Neural progenitor cell (in vitro differentiated cells): ENCODE measurements at regions not wholly inside any gene's neighbourhood (a gene's known extent, or its start where the extent isn't known, plus 50 kb on each side); places are given as distances from the start of the nearest gene placed in this dataset.

Experiments
- DNase-seq: peaks from one replicate; pipeline ENCODE4 v3.0.0-alpha.2; 2016; ENCODE audit warnings: low spot score
- H2AFZ ChIP-seq: fragments of 200-600 bp; sonication (generic); replicated peaks from 2 replicates; pipeline ENCODE4 v1.6.1; 2016; ENCODE audit warnings: antibody characterized with exemption
- H3F3A ChIP-seq: fragments of 200-600 bp; sonication (generic); 2 replicates; pipeline ENCODE4 v1.6.1; 2016; ENCODE audit warnings: antibody characterized with exemption, low read depth
- H3K27ac ChIP-seq: fragments of 200-600 bp; sonication (generic); 2 replicates; pipeline ENCODE4 v1.5.1; 2016; ENCODE audit warnings: mild to moderate bottlenecking
- H3K27me3 ChIP-seq: fragments of 200-600 bp; sonication (generic); 2 replicates; pipeline ENCODE4 v1.6.1; 2016; ENCODE audit warnings: mild to moderate bottlenecking, moderate library complexity
- H3K36me3 ChIP-seq: fragments of 200-600 bp; sonication (generic); 2 replicates; pipeline ENCODE4 v1.5.1; 2016
- H3K4me1 ChIP-seq: fragments of 200-600 bp; sonication (generic); 2 replicates; pipeline ENCODE4 v1.6.1; 2016; ENCODE audit warnings: mixed run types
- H3K4me2 ChIP-seq: fragments of 200-600 bp; sonication (generic); 2 replicates; pipeline ENCODE4 v1.6.1; 2016
- H3K4me3 ChIP-seq: fragments of 200-600 bp; sonication (generic); 2 replicates; pipeline ENCODE4 v1.5.1; 2016
- H3K79me2 ChIP-seq: fragments of 200-600 bp; sonication (generic); 2 replicates; pipeline ENCODE4 v1.6.1; 2016; ENCODE audit warnings: low read depth
- H3K9ac ChIP-seq: fragments of 200-600 bp; sonication (generic); 2 replicates; pipeline ENCODE4 v1.6.1; 2016
- H3K9me3 ChIP-seq: fragments of 200-600 bp; sonication (generic); 2 replicates; pipeline ENCODE4 v1.5.1; 2016; ENCODE audit warnings: low read depth
- H4K20me1 ChIP-seq: fragments of 200-600 bp; sonication (generic); 2 replicates; pipeline ENCODE4 v1.6.1; 2016; ENCODE audit warnings: low read depth
- H3K27ac Mint-ChIP-seq: 3 replicates; pipeline ENCODE4 v1.8.0; 2021; ENCODE audit warnings: mixed read lengths
- H3K27me3 Mint-ChIP-seq: 2 replicates; pipeline ENCODE4 v1.8.0; 2022; ENCODE audit warnings: low read depth, mild to moderate bottlenecking, inconsistent platforms, moderate library complexity, mixed read lengths; ENCODE audit not compliant: insufficient read depth
- H3K36me3 Mint-ChIP-seq: 3 replicates; pipeline ENCODE4 v1.8.0; 2021; ENCODE audit warnings: mixed read lengths
- H3K4me1 Mint-ChIP-seq: 3 replicates; pipeline ENCODE4 v1.8.0; 2021; ENCODE audit warnings: mixed read lengths
- H3K4me3 Mint-ChIP-seq: 3 replicates; pipeline ENCODE4 v1.8.0; 2021; ENCODE audit warnings: mild to moderate bottlenecking, moderate library complexity, mixed read lengths
- H3K9me3 Mint-ChIP-seq: 3 replicates; pipeline ENCODE4 v1.8.0; 2020; ENCODE audit warnings: mixed read lengths
- EZH2 ChIP-seq: fragments of 200-600 bp; sonication (generic); IDR thresholded peaks from 2 replicates; pipeline ENCODE4 v1.6.1; 2017; ENCODE audit warnings: antibody characterized with exemption, mild to moderate bottlenecking, moderate library complexity
- EZH2phosphoT487 ChIP-seq: fragments of 200-600 bp; sonication (generic); IDR thresholded peaks from 2 replicates; pipeline ENCODE4 v1.6.1; 2017; ENCODE audit warnings: antibody characterized with exemption
- TF ChIP-seq, protein P1 (sequence below): fragments of 200-600 bp; sonication (generic); IDR thresholded peaks from 2 replicates; pipeline ENCODE4 v1.5.1; 2017; ENCODE audit warnings: antibody characterized with exemption, mild to moderate bottlenecking

DNA sequence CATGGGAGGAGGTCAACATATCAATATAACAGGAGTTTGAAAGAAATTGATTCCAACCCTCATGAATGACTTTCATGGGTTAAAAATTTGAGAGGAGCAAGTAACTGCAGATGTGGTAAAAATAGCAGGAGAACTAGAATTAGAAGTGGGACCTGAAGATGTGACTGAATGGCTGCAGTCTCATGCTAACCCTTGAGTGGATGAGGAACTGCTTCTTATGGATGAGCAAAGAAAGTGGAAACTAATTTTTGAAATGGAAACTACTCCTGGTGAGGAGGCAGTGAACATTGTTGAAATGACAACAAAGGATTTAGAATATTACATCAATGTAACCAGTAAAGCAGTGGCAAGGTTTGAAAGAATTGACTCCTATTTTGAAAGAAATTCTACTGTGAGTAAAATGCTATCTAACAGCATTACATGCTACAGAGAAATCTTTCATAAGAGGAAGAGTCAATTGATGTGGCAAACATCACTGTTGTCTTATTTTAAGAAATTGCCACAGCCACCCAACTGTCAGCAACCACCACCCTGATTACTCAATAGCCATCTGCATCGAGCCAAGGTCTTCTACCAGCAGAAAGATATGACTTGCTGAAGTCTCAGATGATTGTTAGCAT lies 1683.2 kb downstream of the MAT2B start:
- no peaks in the 10 kb centered on the region for H3K27me3 Mint-ChIP-seq

DNA sequence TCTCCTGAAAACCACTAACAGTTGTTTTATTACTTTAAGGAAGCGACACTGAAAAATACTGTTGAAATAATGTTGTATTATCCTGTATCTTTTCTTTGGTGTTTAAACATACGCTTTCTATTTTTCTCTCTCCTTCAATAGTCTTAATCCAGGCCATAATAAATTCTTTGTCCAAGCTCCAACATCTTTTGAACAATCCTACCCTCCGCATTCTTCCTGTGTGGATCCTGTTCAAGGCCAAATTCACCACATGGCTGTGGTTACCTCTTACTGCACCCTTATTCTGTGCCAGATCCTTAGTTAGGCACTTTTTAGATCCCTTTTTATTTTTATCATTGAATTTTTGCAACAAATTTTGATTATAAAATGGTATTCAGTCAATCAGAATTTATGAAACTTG lies 1691.5 kb downstream of the MAT2B start:
- H3F3A ChIP-seq: no peaks in the 10 kb centered on the region
- H3K79me2 ChIP-seq: no peaks in the 10 kb centered on the region
- H3K36me3 ChIP-seq: no peaks in the 10 kb centered on the region
- H3K27ac ChIP-seq: no peak overlapping the region
- no peaks in the 10 kb centered on the region for H3K9me3 ChIP-seq
- no peaks in the 10 kb centered on the region for H4K20me1 ChIP-seq
- H3K9ac ChIP-seq: no peak overlapping the region
- no peak for DNase-seq
- no peaks in the 10 kb centered on the region for H3K27me3 ChIP-seq
- TF ChIP-seq EZH2 (no peak), EZH2phosphoT487 (no peak)
- TF ChIP-seq, protein P1, sequence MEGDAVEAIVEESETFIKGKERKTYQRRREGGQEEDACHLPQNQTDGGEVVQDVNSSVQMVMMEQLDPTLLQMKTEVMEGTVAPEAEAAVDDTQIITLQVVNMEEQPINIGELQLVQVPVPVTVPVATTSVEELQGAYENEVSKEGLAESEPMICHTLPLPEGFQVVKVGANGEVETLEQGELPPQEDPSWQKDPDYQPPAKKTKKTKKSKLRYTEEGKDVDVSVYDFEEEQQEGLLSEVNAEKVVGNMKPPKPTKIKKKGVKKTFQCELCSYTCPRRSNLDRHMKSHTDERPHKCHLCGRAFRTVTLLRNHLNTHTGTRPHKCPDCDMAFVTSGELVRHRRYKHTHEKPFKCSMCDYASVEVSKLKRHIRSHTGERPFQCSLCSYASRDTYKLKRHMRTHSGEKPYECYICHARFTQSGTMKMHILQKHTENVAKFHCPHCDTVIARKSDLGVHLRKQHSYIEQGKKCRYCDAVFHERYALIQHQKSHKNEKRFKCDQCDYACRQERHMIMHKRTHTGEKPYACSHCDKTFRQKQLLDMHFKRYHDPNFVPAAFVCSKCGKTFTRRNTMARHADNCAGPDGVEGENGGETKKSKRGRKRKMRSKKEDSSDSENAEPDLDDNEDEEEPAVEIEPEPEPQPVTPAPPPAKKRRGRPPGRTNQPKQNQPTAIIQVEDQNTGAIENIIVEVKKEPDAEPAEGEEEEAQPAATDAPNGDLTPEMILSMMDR: no peak
- H3K4me3 ChIP-seq: no peak overlapping the region
- Mint-ChIP-seq H3K9me3 (no peaks in the 10 kb centered on the region), H3K36me3 (no peaks in the 10 kb centered on the region), H3K27ac (no peak overlapping the region), H3K27me3 (no peaks in the 10 kb centered on the region), H3K4me1 (no peaks in the 10 kb centered on the region), H3K4me3 (no peak overlapping the region)
- no peak overlapping the region for H3K4me2 ChIP-seq
- H3K4me1 ChIP-seq: no peaks in the 10 kb centered on the region
- no peak overlapping the region for H2AFZ ChIP-seq

More for the DNA sequence above, 1683.2 kb downstream of the MAT2B start:
- TF ChIP-seq EZH2phosphoT487: no peak
- TF ChIP-seq EZH2: no peak
- TF ChIP-seq, protein P1: no peak
- H3K9ac ChIP-seq: no peak overlapping the region
- Mint-ChIP-seq H3K4me3 (no peak overlapping the region), H3K27ac (no peak overlapping the region), H3K9me3 (peaks cover 10% of the 10 kb centered on the region), H3K4me1 (no peaks in the 10 kb centered on the region), H3K36me3 (no peaks in the 10 kb centered on the region)
- H3K4me2 ChIP-seq: no peak overlapping the region
- no peak overlapping the region for H2AFZ ChIP-seq
- H3K36me3 ChIP-seq: no peaks in the 10 kb centered on the region
- no peaks in the 10 kb centered on the region for H3K9me3 ChIP-seq
- H3K27me3 ChIP-seq: no peaks in the 10 kb centered on the region
- no peaks in the 10 kb centered on the region for H3K79me2 ChIP-seq
- no peaks in the 10 kb centered on the region for H4K20me1 ChIP-seq
- no peak for DNase-seq
- H3F3A ChIP-seq: no peaks in the 10 kb centered on the region
- H3K4me1 ChIP-seq: no peaks in the 10 kb centered on the region
- no peak overlapping the region for H3K27ac ChIP-seq
- no peak overlapping the region for H3K4me3 ChIP-seq

DNA sequence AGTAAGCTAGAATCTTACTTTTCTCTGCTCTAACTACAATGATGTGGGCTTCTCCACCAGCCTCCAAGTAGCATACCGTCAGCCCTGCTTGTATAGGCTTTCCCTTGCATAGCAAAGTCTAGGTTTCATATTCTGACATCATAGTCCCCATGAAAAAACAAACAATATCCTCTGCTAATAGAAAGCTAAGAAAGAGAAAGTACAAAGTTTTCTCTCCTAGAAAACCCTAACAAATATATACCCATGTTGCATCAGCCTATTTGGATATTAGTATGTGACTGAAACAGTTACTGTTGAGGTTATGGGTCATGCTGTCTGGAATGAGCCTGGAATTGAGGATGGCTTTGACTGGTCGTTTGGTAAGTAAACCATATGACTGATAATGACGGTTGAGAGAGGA lies 1696.0 kb downstream of the MAT2B start:
- H3K4me2 ChIP-seq: no peak overlapping the region
- no peak overlapping the region for H3K27ac ChIP-seq
- H3F3A ChIP-seq: no peaks in the 10 kb centered on the region
- H3K4me1 ChIP-seq: no peaks in the 10 kb centered on the region
- Mint-ChIP-seq H3K4me1 (peaks cover 10% of the 10 kb centered on the region), H3K27ac (no peak overlapping the region), H3K27me3 (no peaks in the 10 kb centered on the region), H3K9me3 (no peaks in the 10 kb centered on the region), H3K36me3 (no peaks in the 10 kb centered on the region), H3K4me3 (no peak overlapping the region)
- no peak for DNase-seq
- H4K20me1 ChIP-seq: no peaks in the 10 kb centered on the region
- no peaks in the 10 kb centered on the region for H3K9me3 ChIP-seq
- no peaks in the 10 kb centered on the region for H3K36me3 ChIP-seq
- no peak overlapping the region for H3K9ac ChIP-seq
- TF ChIP-seq, protein P1: no peak
- TF ChIP-seq EZH2: no peak
- no peak for TF ChIP-seq EZH2phosphoT487
- H3K79me2 ChIP-seq: no peaks in the 10 kb centered on the region
- H2AFZ ChIP-seq: no peak overlapping the region
- H3K4me3 ChIP-seq: no peak overlapping the region
- H3K27me3 ChIP-seq: no peaks in the 10 kb centered on the region
